Endothelial cell of umbilical vein (primary cell): ENCODE measurements at regions not wholly inside any gene's neighbourhood (a gene's known extent, or its start where the extent isn't known, plus 50 kb on each side); places are given as distances from the start of the nearest gene placed in this dataset.

Experiments
- BruUV-seq: library from RNA; stranded (reverse); fragments of 400-500 nt; replicated peaks from 2 replicates; lab custom pipeline; 2021; lab: Mats Ljungman, UMichigan
- CTCF ChIA-PET: fragments of 300-600, 350-600 bp; sonication (Branson Sonifier 250); formaldehyde crosslinking; loops from one replicate; lab custom pipeline; 2021; ENCODE audit warnings: antibody characterized with exemption, inconsistent platforms; lab: Charles Lee
- POLR2A ChIA-PET: fragments of 300-600, 350-600 bp; sonication (Branson Sonifier 250); formaldehyde crosslinking; loops from one replicate; lab custom pipeline; 2021; ENCODE audit warnings: antibody characterized with exemption, inconsistent platforms; lab: Charles Lee
- DNase-seq: peaks from one replicate; pipeline ENCODE4 v3.0.0-alpha.2; 2011; ENCODE audit warnings: low read depth, low spot score
- FAIRE-seq: peaks from 2 replicates; lab custom pipeline; 2011; peaks lifted over from hg19 to GRCh38; lab: Jason Lieb, UNC
- H2AFZ ChIP-seq: 2 replicates; pipeline ENCODE4 v1.6.0; 2012; ENCODE audit warnings: low read depth, low read length, control low read depth, inconsistent platforms
- H3K27ac ChIP-seq: 2 replicates; pipeline ENCODE4 v1.5.1; 2011; ENCODE audit warnings: low read depth, mild to moderate bottlenecking, control low read depth, low read length, moderate library complexity; ENCODE audit not compliant: insufficient read depth
- H3K27me3 ChIP-seq, 2 experiments: 2 replicates each; pipeline versions ENCODE4 v1.6.0 to v1.6.1; 2011; ENCODE audit warnings: low read length in 2 of 2, mixed read lengths in 1 of 2; ENCODE audit not compliant: control insufficient read depth in 2 of 2, insufficient read depth in 2 of 2
- H3K36me3 ChIP-seq, 2 experiments: 2 replicates in 1 of 2; 3 replicates in 1 of 2; pipeline ENCODE4 v1.5.1; 2011; ENCODE audit warnings: low read length in 2 of 2, mild to moderate bottlenecking in 1 of 2, moderate library complexity in 1 of 2; ENCODE audit not compliant: control insufficient read depth in 2 of 2, insufficient read depth in 2 of 2; ENCODE audit errors: extremely low read depth in 1 of 2
- H3K4me1 ChIP-seq: 3 replicates; pipeline ENCODE4 v1.5.1; 2011; ENCODE audit warnings: mild to moderate bottlenecking, low read length; ENCODE audit not compliant: control insufficient read depth, insufficient read depth; ENCODE audit errors: extremely low read depth
- H3K4me2 ChIP-seq: 2 replicates; pipeline ENCODE4 v1.6.1; 2011; ENCODE audit warnings: low read length, control low read depth, mixed read lengths; ENCODE audit not compliant: insufficient read depth
- H3K4me3 ChIP-seq, 3 experiments: fragments of 200-600 bp in 1 of 3; sonication (generic), shearing (Covaris generic) in 1 of 3; replicated peaks in 1 of 3; 2 replicates each; pipeline ENCODE4 v1.5.1; 2011 to 2016; ENCODE audit warnings: control low read depth in 3 of 3, low read length in 3 of 3, mild to moderate bottlenecking in 2 of 3, inconsistent platforms in 1 of 3, low read depth in 1 of 3, moderate library complexity in 1 of 3; ENCODE audit not compliant: insufficient read depth in 1 of 3
- H3K79me2 ChIP-seq: 2 replicates; pipeline ENCODE4 v1.6.0; 2012; ENCODE audit warnings: low read length, inconsistent platforms; ENCODE audit not compliant: control insufficient read depth, insufficient read depth
- H3K9ac ChIP-seq: replicated peaks from 2 replicates; pipeline ENCODE3; 2011; ENCODE audit warnings: low read length, control low read depth; ENCODE audit not compliant: insufficient read depth; ENCODE audit errors: extremely low read depth
- H3K9me1 ChIP-seq: replicated peaks from 3 replicates; pipeline ENCODE4 v1.6.0; 2011; ENCODE audit warnings: mild to moderate bottlenecking, low read length; ENCODE audit not compliant: control insufficient read depth, insufficient read depth; ENCODE audit errors: extremely low read depth
- H3K9me3 ChIP-seq: replicated peaks from 2 replicates; pipeline ENCODE4 v1.5.1; 2012; ENCODE audit warnings: low read length, inconsistent platforms; ENCODE audit not compliant: control insufficient read depth, insufficient read depth
- H4K20me1 ChIP-seq: replicated peaks from 2 replicates; pipeline ENCODE3; 2011; ENCODE audit warnings: mild to moderate bottlenecking, low read length; ENCODE audit not compliant: control insufficient read depth, insufficient read depth; ENCODE audit errors: extremely low read depth
- EZH2 ChIP-seq: IDR thresholded peaks from 2 replicates; pipeline ENCODE4 v1.6.1; 2012; ENCODE audit warnings: borderline replicate concordance, low read depth, mild to moderate bottlenecking, moderate library complexity, low read length, inconsistent platforms; ENCODE audit not compliant: severe bottlenecking
- FOS ChIP-seq: IDR thresholded peaks from 2 replicates; pipeline ENCODE4 v1.6.1; 2011; ENCODE audit warnings: mild to moderate bottlenecking, low read length, moderate library complexity, borderline replicate concordance; ENCODE audit not compliant: insufficient read depth
- GATA2 ChIP-seq: IDR thresholded peaks from 2 replicates; pipeline ENCODE4 v1.7.0; 2011; ENCODE audit warnings: low read depth, mild to moderate bottlenecking, moderate library complexity, mixed read lengths, low read length; ENCODE audit not compliant: insufficient read length, insufficient read depth
- JUN ChIP-seq: IDR thresholded peaks from 2 replicates; pipeline ENCODE4 v1.6.1; 2011; ENCODE audit warnings: borderline replicate concordance, low read depth; ENCODE audit not compliant: insufficient read length, insufficient read depth
- MYC ChIP-seq: IDR thresholded peaks from one replicate; pipeline ENCODE4 v1.6.1; 2011; ENCODE audit warnings: mild to moderate bottlenecking, low read depth, low read length
- POLR2A ChIP-seq: IDR thresholded peaks from 2 replicates; pipeline ENCODE4 v1.6.1; 2012; ENCODE audit warnings: low read depth, mild to moderate bottlenecking, control low read depth, low read length
- POLR2AphosphoS5 ChIP-seq: IDR thresholded peaks from 2 replicates; pipeline ENCODE4 v1.6.1; 2012; ENCODE audit warnings: low read depth, mild to moderate bottlenecking, control low read depth, low read length, moderate library complexity; ENCODE audit not compliant: insufficient read depth
- dilution Hi-C: fragments of 300-500 bp; cut with MboI; formaldehyde crosslinking; loops from one replicate; pipeline ENCODE4 v1.15.0; 2019; ENCODE audit warnings: low sequenced_read_pairs; ENCODE audit not compliant: extremely low pct_ligation_motif_present
- intact Hi-C: fragments of 100-400 bp; cut with micrococcal nuclease; formaldehyde crosslinking; loops from one replicate; pipeline ENCODE4 v1.10.0; 2022
- TF ChIP-seq, protein P1 (sequence below): IDR thresholded peaks from 2 replicates; pipeline ENCODE4 v1.6.1; 2011; ENCODE audit not compliant: insufficient read depth, insufficient read length
- TF ChIP-seq, protein P2 (sequence below), 2 donors: IDR thresholded peaks; 1 replicate in 1 of 2; 2 replicates in 1 of 2; pipeline ENCODE4 v1.5.1; 2011; ENCODE audit warnings: low read length in 2 of 2, mild to moderate bottlenecking in 2 of 2, moderate library complexity in 2 of 2, control low read depth in 1 of 2, inconsistent platforms in 1 of 2, low read depth in 1 of 2; ENCODE audit not compliant: insufficient read depth in 1 of 2; ENCODE audit errors: extremely low read depth in 1 of 2

DNA sequence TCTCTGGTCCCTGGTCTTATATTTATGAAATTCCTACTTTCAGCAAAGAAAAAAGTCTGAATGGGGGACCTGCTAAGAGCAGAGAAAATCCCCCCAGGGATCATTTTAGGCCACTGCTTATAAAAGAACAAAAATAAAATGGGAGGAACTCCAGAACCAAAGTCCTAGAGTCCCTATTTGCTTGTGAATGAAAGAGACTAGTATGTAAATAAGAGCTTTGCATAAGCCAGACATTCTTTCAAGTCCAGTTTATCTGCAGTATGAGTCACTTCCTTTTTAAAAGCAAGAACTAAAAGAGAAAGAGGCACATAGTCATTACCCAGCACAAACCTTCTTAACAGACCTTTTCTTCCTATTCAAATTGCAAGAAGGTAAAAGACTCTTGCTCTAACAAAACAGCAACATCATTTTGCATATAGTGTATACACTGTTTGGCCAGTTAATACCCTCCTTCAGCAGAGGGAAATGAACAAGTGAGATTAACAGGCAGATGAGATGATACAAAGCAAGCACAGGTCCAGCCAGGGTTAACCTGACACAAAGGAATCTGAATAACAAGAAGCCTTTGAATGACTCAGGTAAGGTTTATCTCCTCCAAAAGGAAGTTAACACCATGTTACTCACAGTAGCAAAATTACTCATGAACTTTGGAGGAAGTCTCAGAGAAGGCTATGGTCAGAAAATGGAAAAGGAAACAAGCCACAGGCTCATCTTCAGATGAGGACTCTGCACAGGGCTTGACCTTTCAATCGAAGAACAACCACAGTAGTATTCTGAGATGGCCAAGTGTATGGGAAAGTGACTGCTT lies 87.3 kb downstream of the PHLDA1 start:
- H3K9me1 ChIP-seq, result no peaks in the 10 kb centered on the region
- peak overlapping the region; percentile 77 for H3K4me2 ChIP-seq
- dilution Hi-C loops (no loop called here), intact Hi-C loops (loop anchor here (1.0 kb wide), 3 partner anchors 10 to 86 kb away; no protein-coding TSS in a partner anchor)
- DNase-seq (peak; percentile 86), FAIRE-seq (peak; percentile 79)
- CTCF ChIA-PET, result interaction anchor here (0.9 to 1.3 kb wide), 5 partner anchors 14 to 237 kb away, joined by 3 to 4 read pairs (median 4); no protein-coding TSS in a partner anchor
- no peaks in the 10 kb centered on the region for H3K9me3 ChIP-seq
- no peaks in the 10 kb centered on the region for H4K20me1 ChIP-seq
- H3K27me3 ChIP-seq, result no peaks in the 10 kb centered on the region
- peak overlapping the region; percentile 49 for H3K9ac ChIP-seq
- H2AFZ ChIP-seq, result peak overlapping the region; percentile 12
- H3K36me3 ChIP-seq, result no peaks in the 10 kb centered on the region
- H3K4me3 ChIP-seq, result no peak overlapping the region
- TF ChIP-seq JUN (peak; percentile 87), POLR2AphosphoS5 (peak; percentile 82), EZH2 (no peak), GATA2 (peak; percentile 97), FOS (peak; percentile 97), MYC (no peak), POLR2A (peak; percentile 54)
- TF ChIP-seq, protein P1, sequence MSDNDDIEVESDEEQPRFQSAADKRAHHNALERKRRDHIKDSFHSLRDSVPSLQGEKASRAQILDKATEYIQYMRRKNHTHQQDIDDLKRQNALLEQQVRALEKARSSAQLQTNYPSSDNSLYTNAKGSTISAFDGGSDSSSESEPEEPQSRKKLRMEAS, result no peak
- TF ChIP-seq, protein P2, sequence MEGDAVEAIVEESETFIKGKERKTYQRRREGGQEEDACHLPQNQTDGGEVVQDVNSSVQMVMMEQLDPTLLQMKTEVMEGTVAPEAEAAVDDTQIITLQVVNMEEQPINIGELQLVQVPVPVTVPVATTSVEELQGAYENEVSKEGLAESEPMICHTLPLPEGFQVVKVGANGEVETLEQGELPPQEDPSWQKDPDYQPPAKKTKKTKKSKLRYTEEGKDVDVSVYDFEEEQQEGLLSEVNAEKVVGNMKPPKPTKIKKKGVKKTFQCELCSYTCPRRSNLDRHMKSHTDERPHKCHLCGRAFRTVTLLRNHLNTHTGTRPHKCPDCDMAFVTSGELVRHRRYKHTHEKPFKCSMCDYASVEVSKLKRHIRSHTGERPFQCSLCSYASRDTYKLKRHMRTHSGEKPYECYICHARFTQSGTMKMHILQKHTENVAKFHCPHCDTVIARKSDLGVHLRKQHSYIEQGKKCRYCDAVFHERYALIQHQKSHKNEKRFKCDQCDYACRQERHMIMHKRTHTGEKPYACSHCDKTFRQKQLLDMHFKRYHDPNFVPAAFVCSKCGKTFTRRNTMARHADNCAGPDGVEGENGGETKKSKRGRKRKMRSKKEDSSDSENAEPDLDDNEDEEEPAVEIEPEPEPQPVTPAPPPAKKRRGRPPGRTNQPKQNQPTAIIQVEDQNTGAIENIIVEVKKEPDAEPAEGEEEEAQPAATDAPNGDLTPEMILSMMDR (IDR thresholded peaks at IDR 0.05; ENCODE audit: extremely low read depth in 1 of 2, insufficient read depth in 1 of 2, low read depth in 1 of 2, low read length in 2 of 2), result no peak
- BruUV-seq, result TSS peak; percentile 93
- peaks cover 23% of the 10 kb centered on the region for H3K4me1 ChIP-seq
- H3K27ac ChIP-seq, result peak overlapping the region; percentile 94
- POLR2A ChIA-PET, result interaction anchor here (2.1 kb wide), 1 partner anchor 87 kb away, joined by 6 read pairs; the partner anchor contains the start of gene PHLDA1
- no peaks in the 10 kb centered on the region for H3K79me2 ChIP-seq
